Panc1 (cell line): ENCODE measurements at regions not wholly inside any gene's neighbourhood (a gene's known extent, or its start where the extent isn't known, plus 50 kb on each side); places are given as distances from the start of the nearest gene placed in this dataset.

Experiments used
- ATAC-seq: fragments of 200-7000 bp; cut with Tn5 transposase; 2 replicates; pipeline ENCODE4 v1.9.1; 2020; ENCODE audit warnings: mild to moderate bottlenecking, moderate library complexity
- BruUV-seq: library from RNA; stranded (reverse); fragments of 400-500 nt; replicated peaks from 2 replicates; lab custom pipeline; 2021; lab: Mats Ljungman, UMichigan
- CTCF ChIA-PET: fragments of 300-600 bp; sonication (Branson Sonifier 250); formaldehyde crosslinking; loops from one replicate; lab custom pipeline; 2022; ENCODE audit warnings: antibody characterized with exemption; lab: Charles Lee
- POLR2A ChIA-PET: fragments of 300-600 bp; sonication (Branson Sonifier 250); formaldehyde crosslinking; loops from one replicate; lab custom pipeline; 2022; ENCODE audit warnings: antibody characterized with exemption; lab: Charles Lee
- DNase-seq: peaks from one replicate; pipeline ENCODE4 v3.0.0-alpha.2; 2010; ENCODE audit warnings: low read depth, low spot score
- H3K27ac ChIP-seq: 2 replicates; pipeline ENCODE4 v1.5.1; 2011; ENCODE audit warnings: mild to moderate bottlenecking, low read length, inconsistent platforms
- H3K27me3 ChIP-seq: fragments of 200-500 bp; sonication (Bioruptor generic); 2 replicates; pipeline ENCODE4 v1.6.0; 2014; ENCODE audit warnings: low read length, inconsistent platforms; ENCODE audit not compliant: control insufficient read depth, insufficient read depth
- H3K36me3 ChIP-seq: fragments of 200-500 bp; sonication (Bioruptor generic); 2 replicates; pipeline ENCODE4 v1.5.1; 2014; ENCODE audit warnings: inconsistent platforms, mild to moderate bottlenecking, low read length, moderate library complexity; ENCODE audit not compliant: control insufficient read depth, insufficient read depth
- H3K4me1 ChIP-seq: 2 replicates; pipeline ENCODE4 v1.5.1; 2011; ENCODE audit warnings: inconsistent platforms, mild to moderate bottlenecking, low read length, moderate library complexity; ENCODE audit not compliant: control insufficient read depth, insufficient read depth
- H3K4me3 ChIP-seq, 2 experiments: 2 replicates each; pipeline ENCODE4 v1.5.1; 2011 to 2012; ENCODE audit warnings: low read depth in 2 of 2, low read length in 2 of 2, mild to moderate bottlenecking in 2 of 2, inconsistent platforms in 1 of 2, moderate library complexity in 1 of 2
- H3K9me3 ChIP-seq: fragments of 200-500 bp; sonication (Bioruptor generic); 2 replicates; pipeline ENCODE4 v1.5.1; 2014; ENCODE audit warnings: low read depth, mild to moderate bottlenecking, inconsistent platforms, low read length, moderate library complexity; ENCODE audit not compliant: control insufficient read depth, insufficient read depth
- CTCF ChIP-seq: fragments of 450-650 bp; IDR thresholded peaks from 2 replicates; pipeline ENCODE4 v1.5.1; 2017; ENCODE audit warnings: mild to moderate bottlenecking
- POLR2AphosphoS5 ChIP-seq: IDR thresholded peaks from 2 replicates; pipeline ENCODE4 v1.6.1; 2012; ENCODE audit warnings: mild to moderate bottlenecking, low read depth, low read length, moderate library complexity
- REST ChIP-seq, 2 experiments: IDR thresholded peaks; 2 replicates each; pipeline ENCODE4 v1.6.1; 2011 to 2012; ENCODE audit warnings: low read depth in 2 of 2, control low read depth in 1 of 2, low read length in 1 of 2, mild to moderate bottlenecking in 1 of 2, moderate library complexity in 1 of 2; ENCODE audit not compliant: insufficient read depth in 1 of 2
- SIN3A ChIP-seq: IDR thresholded peaks from 2 replicates; pipeline ENCODE4 v1.6.1; 2012; ENCODE audit warnings: low read depth, mild to moderate bottlenecking, low read length, moderate library complexity, borderline replicate concordance; ENCODE audit not compliant: insufficient read depth
- TCF7L2 ChIP-seq: IDR thresholded peaks from 2 replicates; pipeline ENCODE4 v1.6.1; 2011; ENCODE audit warnings: mild to moderate bottlenecking, low read depth, low read length, inconsistent platforms
- in situ Hi-C: cut with HindIII; loops from 2 replicates; pipeline ENCODE4 v1.10.0; 2016; ENCODE audit warnings: low sequenced_read_pairs, low pct_unique_long_range_greater_than_20kb
- intact Hi-C: fragments of 100-400 bp; cut with micrococcal nuclease; formaldehyde crosslinking; loops from one replicate; pipeline ENCODE4 v1.10.0; 2022; ENCODE audit not compliant: unreplicated experiment

- intact Hi-C loops = no loop called here
- no peak for DNase-seq
- H3K36me3 ChIP-seq = no peaks in the 10 kb centered on the region
- H3K27ac ChIP-seq = no peak overlapping the region
- in situ Hi-C loops = no loop called here
- CTCF ChIA-PET = no interaction called here
- no peak overlapping the region for H3K4me3 ChIP-seq
- no peak for ATAC-seq
- no peaks in the 10 kb centered on the region for H3K9me3 ChIP-seq
- BruUV-seq = no TSS peak
- peaks cover 4% of the 10 kb centered on the region for H3K27me3 ChIP-seq
- H3K4me1 ChIP-seq = no peaks in the 10 kb centered on the region
- TF ChIP-seq CTCF (no peak), SIN3A (no peak), REST (IDR thresholded peaks at IDR 0.05; ENCODE audit: insufficient read depth in 1 of 2, low read depth in 2 of 2, low read length in 1 of 2) (no peak), TCF7L2 (no peak), POLR2AphosphoS5 (no peak)
- POLR2A ChIA-PET = no interaction called here
These were observed 279.8 kb downstream of the VPS13C start for GRCh38 chr15:61780278-61780980.

- H3K27me3 ChIP-seq = peaks cover 4% of the 10 kb centered on the region
These were observed 282.6 kb downstream of the VPS13C start for GRCh38 chr15:61777689-61778088.

More at GRCh38 chr15:61777689-61778088, 282.6 kb downstream of the VPS13C start:
- Histone ChIP-seq H3K36me3 (no peaks in the 10 kb centered on the region), H3K4me3 (no peak overlapping the region), H3K4me1 (no peaks in the 10 kb centered on the region), H3K27ac (no peak overlapping the region), H3K9me3 (no peaks in the 10 kb centered on the region)
- ChIA-PET CTCF (no interaction called here), POLR2A (no interaction called here)
- DNase-seq (no peak), ATAC-seq (no peak)
- no TSS peak for BruUV-seq
- intact Hi-C loops = no loop called here
- in situ Hi-C loops = no loop called here
- TF ChIP-seq CTCF (no peak), SIN3A (no peak), TCF7L2 (no peak), REST (IDR thresholded peaks at IDR 0.05; ENCODE audit: insufficient read depth in 1 of 2, low read depth in 2 of 2, low read length in 1 of 2) (no peak), POLR2AphosphoS5 (no peak)
